HCT116 (cell line): ENCODE measurements at regions not wholly inside any gene's neighbourhood (a gene's known extent, or its start where the extent isn't known, plus 50 kb on each side); places are given as distances from the start of the nearest gene placed in this dataset.

ENCODE experiments used
- CBX3 ChIP-seq: IDR thresholded peaks from 2 replicates; pipeline ENCODE4 v1.6.1; 2012; ENCODE audit warnings: low read depth
- ELF1 ChIP-seq: IDR thresholded peaks from 2 replicates; pipeline ENCODE4 v1.6.1; 2012; ENCODE audit warnings: low read depth, borderline replicate concordance
- EZH2phosphoT487 ChIP-seq: fragments of 200-600 bp; IDR thresholded peaks from 2 replicates; pipeline ENCODE4 v1.6.1; 2018; ENCODE audit warnings: antibody characterized with exemption, borderline replicate concordance
- FOSL1 ChIP-seq: IDR thresholded peaks from 2 replicates; pipeline ENCODE4 v1.6.1; 2012; ENCODE audit warnings: low read depth
- JUND ChIP-seq: IDR thresholded peaks from 2 replicates; pipeline ENCODE4 v1.6.1; 2012
- POLR2A ChIP-seq: IDR thresholded peaks from 2 replicates; pipeline ENCODE4 v1.7.0; 2011; ENCODE audit warnings: borderline replicate concordance; ENCODE audit not compliant: insufficient read depth, insufficient read length; ENCODE audit errors: extremely low read depth
- POLR2AphosphoS5 ChIP-seq: IDR thresholded peaks from 2 replicates; pipeline ENCODE4 v1.6.1; 2011; ENCODE audit warnings: mild to moderate bottlenecking, low read depth, low read length, moderate library complexity
- RAD21 ChIP-seq: IDR thresholded peaks from 2 replicates; pipeline ENCODE4 v1.6.1; 2012; ENCODE audit warnings: low read depth, mild to moderate bottlenecking
- TCF7L2 ChIP-seq: IDR thresholded peaks from 2 replicates; pipeline ENCODE4 v1.7.0; 2011; ENCODE audit warnings: borderline replicate concordance, inconsistent platforms; ENCODE audit not compliant: insufficient read depth, insufficient read length; ENCODE audit errors: extremely low read depth
- ZNF274 ChIP-seq: fragments of 200-500 bp; sonication (Bioruptor generic); IDR thresholded peaks from 2 replicates; pipeline ENCODE4 v1.6.1; 2014; ENCODE audit warnings: mild to moderate bottlenecking, low read depth, low read length, inconsistent platforms
- TF ChIP-seq, protein P1 (sequence below), 3 experiments: fragments of 200-600 bp in 1 of 3; sonication (generic) in 1 of 3; IDR thresholded peaks in 2 of 3; conservative IDR thresholded peaks in 1 of 3; 2 replicates each; pipeline ENCODE4 v1.5.1; 2012 to 2017; ENCODE audit warnings: low read depth in 2 of 3, low read length in 2 of 3, antibody characterized with exemption in 1 of 3, borderline replicate concordance in 1 of 3, control low read depth in 1 of 3, mild to moderate bottlenecking in 1 of 3, mixed read lengths in 1 of 3, mixed run types in 1 of 3, moderate library complexity in 1 of 3; ENCODE audit not compliant: insufficient read depth in 1 of 3
- TF ChIP-seq, protein P2 (sequence below): IDR thresholded peaks from 2 replicates; pipeline ENCODE4 v1.6.1; 2012

DNA sequence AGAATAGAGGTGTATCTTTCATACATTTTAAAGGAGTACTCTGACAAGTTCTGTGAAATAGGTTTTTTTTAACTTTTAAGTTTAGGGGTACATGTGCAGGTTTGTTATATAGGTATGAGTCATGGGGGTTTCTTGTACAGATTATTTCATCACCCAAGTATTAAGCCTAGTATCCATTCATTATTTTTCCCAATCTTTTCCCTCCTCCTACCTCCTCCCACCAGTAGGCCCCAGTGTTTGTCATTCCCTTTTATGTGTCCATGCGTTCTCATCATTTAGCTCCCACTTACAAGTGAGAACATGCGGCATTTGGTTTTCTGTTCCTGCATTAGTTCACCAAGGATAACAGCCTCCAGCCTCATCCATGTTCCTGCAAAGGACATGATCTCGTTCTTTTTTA is 175.5 kb downstream of the CYB561 start:
- TF ChIP-seq JUND = no peak
- no peak for TF ChIP-seq POLR2A
- TF ChIP-seq, protein P1, sequence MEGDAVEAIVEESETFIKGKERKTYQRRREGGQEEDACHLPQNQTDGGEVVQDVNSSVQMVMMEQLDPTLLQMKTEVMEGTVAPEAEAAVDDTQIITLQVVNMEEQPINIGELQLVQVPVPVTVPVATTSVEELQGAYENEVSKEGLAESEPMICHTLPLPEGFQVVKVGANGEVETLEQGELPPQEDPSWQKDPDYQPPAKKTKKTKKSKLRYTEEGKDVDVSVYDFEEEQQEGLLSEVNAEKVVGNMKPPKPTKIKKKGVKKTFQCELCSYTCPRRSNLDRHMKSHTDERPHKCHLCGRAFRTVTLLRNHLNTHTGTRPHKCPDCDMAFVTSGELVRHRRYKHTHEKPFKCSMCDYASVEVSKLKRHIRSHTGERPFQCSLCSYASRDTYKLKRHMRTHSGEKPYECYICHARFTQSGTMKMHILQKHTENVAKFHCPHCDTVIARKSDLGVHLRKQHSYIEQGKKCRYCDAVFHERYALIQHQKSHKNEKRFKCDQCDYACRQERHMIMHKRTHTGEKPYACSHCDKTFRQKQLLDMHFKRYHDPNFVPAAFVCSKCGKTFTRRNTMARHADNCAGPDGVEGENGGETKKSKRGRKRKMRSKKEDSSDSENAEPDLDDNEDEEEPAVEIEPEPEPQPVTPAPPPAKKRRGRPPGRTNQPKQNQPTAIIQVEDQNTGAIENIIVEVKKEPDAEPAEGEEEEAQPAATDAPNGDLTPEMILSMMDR (IDR thresholded peaks at IDR 0.05 in 2 of 3, conservative IDR thresholded peaks at IDR 0.05 in 1 of 3; ENCODE audit: borderline replicate concordance in 1 of 3, insufficient read depth in 1 of 3, low read depth in 2 of 3, low read length in 2 of 3) = no peak
- no peak for TF ChIP-seq POLR2AphosphoS5
- TF ChIP-seq, protein P2, sequence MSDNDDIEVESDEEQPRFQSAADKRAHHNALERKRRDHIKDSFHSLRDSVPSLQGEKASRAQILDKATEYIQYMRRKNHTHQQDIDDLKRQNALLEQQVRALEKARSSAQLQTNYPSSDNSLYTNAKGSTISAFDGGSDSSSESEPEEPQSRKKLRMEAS = no peak
- no peak for TF ChIP-seq EZH2phosphoT487
- no peak for TF ChIP-seq ZNF274
- TF ChIP-seq RAD21 = no peak
- TF ChIP-seq FOSL1 = no peak
- no peak for TF ChIP-seq ELF1
- no peak for TF ChIP-seq TCF7L2
- no peak for TF ChIP-seq CBX3
